HG02852 (cell line): ENCODE measurements at regions not wholly inside any gene's neighbourhood (a gene's known extent, or its start where the extent isn't known, plus 50 kb on each side); places are given as distances from the start of the nearest gene placed in this dataset.

Experiments
- ATAC-seq: cut with Tn5 transposase; IDR thresholded peaks from one replicate; pipeline ENCODE4 v1.9.1; 2021; ENCODE audit warnings: mild to moderate bottlenecking, moderate library complexity; ENCODE audit not compliant: unreplicated experiment

- ATAC-seq, result no peak
Observed at GRCh38 chr1:219805191-219805590, 123.2 kb downstream of the SLC30A10 start.

DNA sequence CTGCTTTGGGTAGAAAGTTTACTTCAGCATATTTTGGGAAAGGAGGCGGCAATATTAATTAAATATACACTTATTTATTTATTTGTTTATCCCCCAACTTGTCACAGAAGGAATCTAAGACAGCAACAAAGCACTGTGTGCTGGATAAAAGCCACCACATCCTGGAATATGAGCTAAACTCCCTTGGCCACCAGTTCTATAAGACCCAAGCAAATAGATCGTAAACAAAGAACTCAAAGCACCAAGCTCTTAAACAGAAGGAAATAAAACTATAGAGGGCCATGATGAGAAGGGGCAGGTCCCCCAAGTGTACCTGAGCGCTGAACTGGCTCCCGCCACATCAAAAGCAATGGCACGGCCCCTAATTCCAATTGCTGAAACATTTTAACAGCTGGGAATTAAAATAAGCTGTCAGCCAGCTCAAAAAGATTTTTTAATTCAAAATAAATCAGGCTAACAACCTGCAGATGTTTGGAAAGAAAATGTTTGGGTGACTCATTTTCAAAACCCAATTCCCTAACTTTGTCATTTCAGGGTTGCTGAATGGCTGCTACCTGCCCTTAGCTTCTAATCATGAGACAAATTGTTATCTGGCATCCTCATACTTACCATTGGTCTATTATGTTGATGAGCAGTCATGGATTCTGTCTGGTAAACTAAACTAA is 127.1 kb downstream of the SLC30A10 start:
- ATAC-seq, result no peak

DNA sequence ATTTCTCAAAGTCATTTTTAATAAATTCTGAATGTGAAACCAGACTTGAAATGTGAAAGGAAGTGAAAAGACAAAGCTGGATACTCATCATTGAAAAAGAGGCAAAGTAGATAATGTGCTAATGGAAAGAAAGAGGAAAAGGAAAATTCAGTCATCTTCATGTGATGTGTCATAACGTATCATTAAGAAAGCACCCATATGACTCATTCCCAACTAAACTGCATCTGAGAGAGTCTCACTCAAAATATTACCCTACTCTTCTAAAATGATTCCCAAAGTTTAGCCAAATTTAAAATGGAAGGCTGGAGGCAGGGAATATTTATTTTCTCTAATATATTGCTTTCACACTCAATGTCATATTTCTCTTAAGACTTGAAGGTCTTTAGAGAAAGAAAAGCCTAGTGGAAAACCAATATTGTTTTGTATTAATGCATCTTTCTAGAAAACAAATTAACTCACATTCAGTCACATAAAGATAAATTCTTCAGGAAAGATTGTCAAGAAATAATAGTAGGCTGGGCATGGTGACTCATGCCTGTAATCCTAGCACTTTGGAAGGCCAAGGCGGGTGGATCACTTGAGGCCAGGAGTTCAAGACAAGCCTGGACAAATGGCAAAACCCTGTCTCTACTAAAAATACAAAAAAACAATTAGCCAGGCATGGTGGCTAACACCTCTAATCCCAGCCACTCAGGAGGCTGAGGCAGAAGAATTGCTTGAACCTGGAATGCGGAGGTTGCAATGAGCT is 129.9 kb downstream of the SLC30A10 start:
- ATAC-seq, result peak; percentile 48

DNA sequence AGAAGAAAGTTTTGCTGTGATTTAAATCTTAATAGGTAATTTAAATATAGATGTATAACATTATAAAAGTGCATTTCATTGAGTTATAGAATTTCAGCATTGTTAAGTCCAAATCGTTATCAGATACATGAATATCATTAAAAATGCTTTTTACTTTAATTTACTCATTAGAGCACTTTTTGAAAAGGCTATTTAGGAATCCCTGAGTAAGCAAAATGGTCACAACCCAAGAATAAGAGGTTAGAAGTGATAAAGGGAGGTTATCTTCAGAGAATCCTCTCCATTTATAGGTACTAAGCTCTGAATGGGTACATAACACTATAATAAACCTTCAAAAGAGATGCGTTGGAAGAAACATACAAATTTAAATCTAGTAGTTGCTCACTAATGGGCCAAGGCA is 130.7 kb downstream of the SLC30A10 start:
- no peak for ATAC-seq

- no peak for ATAC-seq
Observed at GRCh38 chr1:219797009-219797408, 131.3 kb downstream of the SLC30A10 start.

GRCh38 chr1:219795363-219795917 is 132.9 kb downstream of the SLC30A10 start:
- ATAC-seq, result no peak

- peak; percentile 78 for ATAC-seq
Observed at GRCh38 chr1:219794085-219794743, 134.1 kb downstream of the SLC30A10 start.

DNA sequence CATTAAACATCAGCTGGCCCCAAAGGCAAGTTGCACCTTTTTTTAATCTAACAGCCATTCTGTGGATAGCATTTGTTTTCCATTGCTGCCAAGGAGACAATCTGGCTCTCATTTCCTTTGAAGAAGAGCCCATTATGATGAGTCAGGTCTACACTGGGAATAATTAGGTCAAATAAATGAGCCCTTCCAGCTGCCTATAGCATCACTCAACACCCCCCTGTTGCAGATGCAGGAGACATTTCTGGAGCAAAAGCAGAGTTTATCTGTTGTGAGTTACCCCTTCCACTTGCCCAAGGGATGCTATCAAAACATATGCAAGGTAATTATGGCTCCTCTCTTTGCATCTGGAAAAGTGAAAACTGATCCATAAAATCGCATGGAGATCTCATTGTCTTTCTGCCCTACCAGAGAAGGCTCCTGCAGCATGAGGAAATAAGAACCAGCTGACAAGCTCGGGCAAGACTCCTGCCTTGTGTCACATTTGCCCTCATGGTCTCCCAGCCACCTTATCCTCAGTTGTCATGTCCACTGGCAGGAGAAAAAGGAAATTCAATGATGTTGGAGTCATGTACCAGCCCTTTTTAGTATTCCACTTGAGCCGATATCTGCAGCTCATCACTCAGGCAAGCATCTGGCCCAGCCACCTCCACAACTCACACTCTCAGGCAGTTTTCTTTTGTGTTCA is 135.9 kb downstream of the SLC30A10 start:
- ATAC-seq, result no peak

GRCh38 chr1:219791766-219792165 is 136.6 kb downstream of the SLC30A10 start:
- ATAC-seq, result no peak

- ATAC-seq, result no peak
Observed at GRCh38 chr1:219790834-219791615, 137.3 kb downstream of the SLC30A10 start.

- ATAC-seq, result no peak
Observed at GRCh38 chr1:219788700-219789099, 139.7 kb downstream of the SLC30A10 start.

DNA sequence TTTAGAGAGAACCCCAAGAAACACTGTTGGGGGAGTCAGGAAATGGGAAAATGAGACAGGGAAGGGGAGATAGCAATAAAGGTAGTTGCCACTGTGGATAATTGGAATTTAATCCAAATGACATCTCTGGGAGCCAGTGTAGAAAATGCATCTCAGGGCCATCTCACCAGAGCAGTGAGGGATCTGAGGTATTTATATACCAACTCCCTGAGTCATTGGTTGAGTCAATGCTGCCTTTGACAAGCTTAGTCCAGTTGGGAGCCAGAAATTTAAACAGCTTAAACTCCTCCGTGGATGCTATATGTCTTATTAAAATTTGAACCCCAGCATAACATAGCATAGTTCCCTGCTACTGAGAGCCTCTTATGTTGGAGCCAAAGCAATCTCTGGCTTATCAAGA is 140.3 kb downstream of the SLC30A10 start:
- no peak for ATAC-seq

DNA sequence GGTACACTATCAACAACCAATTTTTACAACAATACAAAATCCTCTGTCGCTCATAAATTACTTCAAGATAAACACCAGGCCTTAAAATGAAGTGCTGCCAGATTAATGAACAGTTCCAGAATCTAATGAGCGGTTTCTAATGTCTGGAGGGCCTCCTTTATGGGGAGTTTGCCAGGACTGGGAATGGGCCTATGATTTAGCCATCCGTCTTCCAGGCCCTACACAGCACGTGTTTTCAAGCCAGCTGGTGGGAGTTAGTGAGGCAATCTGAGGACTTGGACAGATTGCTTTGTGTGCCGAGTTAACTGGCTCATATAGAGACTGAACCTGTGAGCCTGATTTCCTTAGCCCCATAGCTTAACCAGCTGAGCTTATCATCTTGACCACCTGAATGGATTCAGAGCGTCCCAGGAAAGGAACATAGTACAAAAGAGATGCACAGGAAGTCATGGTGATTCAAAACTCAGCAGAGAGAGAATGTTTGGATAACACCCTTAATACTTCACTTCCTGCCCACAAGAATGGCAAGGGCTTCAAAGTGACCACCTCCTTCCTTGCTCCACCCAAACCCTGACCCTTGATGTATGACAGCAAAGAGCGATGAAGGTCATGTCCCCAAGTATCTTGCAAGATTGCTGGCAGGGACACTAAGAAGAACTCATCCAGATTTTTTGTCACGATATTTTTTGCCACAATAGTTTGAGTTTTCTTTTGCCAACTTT is 143.5 kb downstream of the SLC30A10 start:
- no peak for ATAC-seq

- no peak for ATAC-seq
Observed at GRCh38 chr1:219783605-219784235, 144.6 kb downstream of the SLC30A10 start.

- no peak for ATAC-seq
Observed at GRCh38 chr1:219782929-219783328, 145.4 kb downstream of the SLC30A10 start.

DNA sequence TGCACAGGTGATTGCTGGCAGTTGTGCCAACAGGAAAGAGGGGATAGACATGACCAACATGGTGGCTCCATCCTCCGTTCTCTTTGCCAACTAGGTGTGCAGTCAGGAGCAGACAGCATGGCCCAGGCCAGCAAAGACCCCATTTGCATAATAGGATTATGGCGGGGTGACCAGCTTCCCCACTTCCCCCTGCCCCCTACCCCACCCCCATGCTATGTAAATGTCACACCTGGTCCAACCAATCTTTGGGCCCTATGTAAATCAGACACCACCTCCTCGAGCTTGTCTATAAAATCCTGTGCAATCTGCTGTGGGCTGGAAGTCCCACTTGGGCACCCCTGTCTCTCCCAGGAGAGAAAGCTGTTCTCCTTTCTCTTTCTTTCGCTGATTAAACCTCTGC is 146.0 kb downstream of the SLC30A10 start:
- ATAC-seq, result no peak

GRCh38 chr1:219781491-219781890 is 146.9 kb downstream of the SLC30A10 start:
- no peak for ATAC-seq

DNA sequence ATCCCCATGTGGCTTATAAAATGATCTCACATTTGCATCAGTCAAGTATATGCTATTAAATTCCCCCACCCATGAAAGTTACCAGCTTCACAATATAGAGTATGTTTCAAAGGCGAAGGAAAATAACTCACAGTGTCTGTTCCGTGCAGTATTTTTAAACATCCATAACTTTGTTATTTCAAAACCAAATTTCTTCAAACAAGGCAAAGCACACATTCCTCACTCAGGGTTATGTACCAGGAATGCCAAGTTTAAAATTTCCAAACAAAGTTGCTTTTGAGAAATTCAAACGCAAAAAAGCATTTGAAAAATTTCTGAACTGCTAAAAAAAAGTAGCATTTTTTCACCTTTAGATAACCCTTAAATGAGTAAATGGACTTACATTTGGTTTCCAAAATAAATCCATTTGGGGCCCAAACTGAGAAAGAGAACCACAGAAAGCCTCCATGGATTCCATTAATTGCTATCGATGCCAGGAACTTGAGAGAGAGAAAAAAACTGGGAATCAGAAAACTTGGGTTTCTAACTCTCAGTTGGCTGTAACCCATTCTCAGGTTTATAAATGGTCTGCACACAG is 149.5 kb downstream of the SLC30A10 start:
- ATAC-seq, result no peak

GRCh38 chr1:219778110-219778509 is 150.2 kb downstream of the SLC30A10 start:
- no peak for ATAC-seq
